HepG2 (cell line): ENCODE measurements at regions not wholly inside any gene's neighbourhood (a gene's known extent, or its start where the extent isn't known, plus 50 kb on each side); places are given as distances from the start of the nearest gene placed in this dataset.

Experiments
- ATAC-seq: fragments of 200-7000 bp; cut with Tn5 transposase; 3 replicates; pipeline ENCODE4 v1.9.1; 2020; ENCODE audit warnings: mild to moderate bottlenecking, moderate library complexity
- BruUV-seq: library from RNA; stranded (reverse); fragments of 400-500 nt; replicated peaks from 2 replicates; lab custom pipeline; 2021; lab: Mats Ljungman, UMichigan
- CTCF ChIA-PET: fragments of 300-600 bp; formaldehyde crosslinking; extraction: SDS; loops from one replicate; lab custom pipeline; 2021; ENCODE audit warnings: low total read pairs, inconsistent platforms, low intra/inter-chr PET ratio; lab: Yijun Ruan, JAX
- POLR2A ChIA-PET: fragments of 350-600 bp; sonication (Branson Sonifier 250); formaldehyde crosslinking; loops from one replicate; lab custom pipeline; 2020; ENCODE audit warnings: antibody characterized with exemption, inconsistent platforms; lab: Yijun Ruan, JAX
- DNase-seq: peaks from one replicate; pipeline ENCODE4 v3.0.0-alpha.2; 2015; ENCODE audit warnings: low spot score
- FAIRE-seq: peaks from 3 replicates; lab custom pipeline; 2011; peaks lifted over from hg19 to GRCh38; lab: Jason Lieb, UNC
- H2AFZ ChIP-seq: one replicate; pipeline ENCODE4 v1.6.1; 2011; ENCODE audit warnings: low read length, inconsistent platforms
- H3K27ac ChIP-seq: fragments of 300-600 bp; 3 replicates; pipeline ENCODE4 v1.8.0; 2011; ENCODE audit warnings: mixed run types, mild to moderate bottlenecking, mixed read lengths, low read length, inconsistent platforms; ENCODE audit not compliant: insufficient read depth; ENCODE audit errors: extremely low read length
- H3K27me3 ChIP-seq, 2 experiments: fragments of 200-600 bp in 1 of 2; 2 replicates in 1 of 2; 3 replicates in 1 of 2; pipeline versions ENCODE4 v1.6.0 to v1.8.0; 2011; ENCODE audit warnings: low read length in 2 of 2, mild to moderate bottlenecking in 2 of 2, moderate library complexity in 2 of 2, inconsistent platforms in 1 of 2; ENCODE audit not compliant: insufficient read depth in 2 of 2, control insufficient read depth in 1 of 2
- H3K36me3 ChIP-seq, 2 experiments: fragments of 200-600 bp in 1 of 2; replicated peaks in 1 of 2; 2 replicates in 1 of 2; 3 replicates in 1 of 2; pipeline versions ENCODE4 v1.5.1 to v1.8.0; 2011; ENCODE audit warnings: low read length in 2 of 2, inconsistent platforms in 1 of 2; ENCODE audit not compliant: insufficient read depth in 2 of 2, control insufficient read depth in 1 of 2
- H3K4me1 ChIP-seq: 2 replicates; pipeline ENCODE4 v1.5.1; 2012; ENCODE audit warnings: low read length, inconsistent platforms; ENCODE audit not compliant: insufficient read depth
- H3K4me2 ChIP-seq: 2 replicates; pipeline ENCODE4 v1.6.0; 2011; ENCODE audit warnings: low read depth, low read length, inconsistent platforms
- H3K4me3 ChIP-seq, 3 experiments: fragments of 200-600 bp in 1 of 3; sonication (generic), shearing (Covaris generic) in 1 of 3; replicated peaks in 1 of 3; 2 replicates each; pipeline ENCODE4 v1.5.1; 2011 to 2016; ENCODE audit warnings: low read length in 3 of 3, inconsistent platforms in 2 of 3, low read depth in 2 of 3, mild to moderate bottlenecking in 2 of 3, control low read depth in 1 of 3, mixed read lengths in 1 of 3; ENCODE audit not compliant: insufficient read depth in 1 of 3
- H3K79me2 ChIP-seq: one replicate; pipeline ENCODE4 v1.6.1; 2011; ENCODE audit warnings: low read length, inconsistent platforms; ENCODE audit not compliant: insufficient read depth
- H3K9ac ChIP-seq: 2 replicates; pipeline ENCODE4 v1.6.0; 2011; ENCODE audit warnings: mild to moderate bottlenecking, low read depth, low read length, inconsistent platforms; ENCODE audit not compliant: insufficient read depth
- H3K9me3 ChIP-seq: 2 replicates; pipeline ENCODE4 v1.5.1; 2012; ENCODE audit warnings: mild to moderate bottlenecking, low read length
- H4K20me1 ChIP-seq: 2 replicates; pipeline ENCODE4 v1.6.0; 2011; ENCODE audit warnings: inconsistent platforms, mild to moderate bottlenecking, low read length, moderate library complexity; ENCODE audit not compliant: insufficient read depth
- CBX5 ChIP-seq: sonication (generic); formaldehyde crosslinking; IDR thresholded peaks from 2 replicates; pipeline ENCODE4 v1.4.0; 2020; ENCODE audit warnings: missing genetic modification reagents, borderline replicate concordance
- HNRNPL ChIP-seq: fragments of 200-400 bp; formaldehyde crosslinking; IDR thresholded peaks from 2 replicates; pipeline ENCODE4 v1.6.1; 2017; ENCODE audit warnings: mild to moderate bottlenecking, low read depth, low read length
- PCBP2 ChIP-seq: fragments of 200-400 bp; formaldehyde crosslinking; optimal IDR thresholded peaks from 2 replicates; pipeline ENCODE3; 2018; ENCODE audit warnings: low read length, low read depth; ENCODE audit not compliant: poor library complexity, severe bottlenecking
- PTBP1 ChIP-seq: fragments of 200-400 bp; formaldehyde crosslinking; IDR thresholded peaks from 2 replicates; pipeline ENCODE4 v1.6.1; 2018; ENCODE audit warnings: low read length, low read depth; ENCODE audit not compliant: poor library complexity, severe bottlenecking
- SMAD3 ChIP-seq: sonication (generic); formaldehyde crosslinking; IDR thresholded peaks from 2 replicates; pipeline ENCODE4 v1.4.0; 2020; ENCODE audit warnings: missing genetic modification reagents
- THYN1 ChIP-seq: sonication (generic); formaldehyde crosslinking; IDR thresholded peaks from 2 replicates; pipeline ENCODE4 v1.8.1; 2023; ENCODE audit warnings: low read depth, mild to moderate bottlenecking, moderate library complexity, missing genetic modification reagents, borderline replicate concordance
- ZNF292 ChIP-seq: sonication (generic); formaldehyde crosslinking; IDR thresholded peaks from 2 replicates; pipeline ENCODE4 v1.8.1; 2022; ENCODE audit warnings: mild to moderate bottlenecking, low read depth, missing genetic modification reagents, borderline replicate concordance
- ZNF775 ChIP-seq: sonication (generic); formaldehyde crosslinking; IDR thresholded peaks from 2 replicates; pipeline ENCODE4 v1.4.0; 2020; ENCODE audit warnings: missing genetic modification reagents, mild to moderate bottlenecking, moderate library complexity, borderline replicate concordance
- ZNF782 ChIP-seq: sonication (generic); formaldehyde crosslinking; IDR thresholded peaks from 2 replicates; pipeline ENCODE4 v1.4.0; 2020; ENCODE audit warnings: missing genetic modification reagents, mild to moderate bottlenecking, borderline replicate concordance
- ZSCAN29 ChIP-seq: sonication (generic); formaldehyde crosslinking; conservative IDR thresholded peaks from 2 replicates; pipeline ENCODE4 v1.4.0; 2020; ENCODE audit warnings: mild to moderate bottlenecking, missing genetic modification reagents
- WGBS: methylation state at CpG from one replicate; pipeline ENCODE4 v1.1.6; 2017; ENCODE audit warnings: low lambda C conversion rate; 5-methylcytosine and 5-hydroxymethylcytosine counted together
- in situ Hi-C: cut with HindIII; loops from 2 replicates; pipeline ENCODE4 v1.10.0; 2017; ENCODE audit warnings: low pct_unique_long_range_greater_than_20kb; ENCODE audit not compliant: extremely low pct_ligation_motif_present
- intact Hi-C: fragments of 100-400 bp; cut with micrococcal nuclease; formaldehyde crosslinking; loops from one replicate; pipeline ENCODE4 v1.10.0; 2022; ENCODE audit not compliant: unreplicated experiment
- TF ChIP-seq, protein P1 (sequence below): fragments of 450-650 bp; IDR thresholded peaks from 2 replicates; pipeline ENCODE4 v1.6.1; 2017; ENCODE audit warnings: mild to moderate bottlenecking
- TF ChIP-seq, protein P2 (sequence below): sonication (generic); formaldehyde crosslinking; IDR thresholded peaks from 2 replicates; pipeline ENCODE4 v1.4.0; 2020; ENCODE audit warnings: missing genetic modification reagents, borderline replicate concordance
- TF ChIP-seq, protein P3 (sequence below): sonication (generic); formaldehyde crosslinking; IDR thresholded peaks from 2 replicates; pipeline ENCODE4 v1.4.0; 2020; ENCODE audit warnings: mild to moderate bottlenecking, low read depth, missing genetic modification reagents
- TF ChIP-seq, protein P4 (sequence below): sonication (generic); formaldehyde crosslinking; IDR thresholded peaks from 2 replicates; pipeline ENCODE4 v1.8.0; 2022; ENCODE audit warnings: mild to moderate bottlenecking, missing genetic modification reagents, moderate library complexity

DNA sequence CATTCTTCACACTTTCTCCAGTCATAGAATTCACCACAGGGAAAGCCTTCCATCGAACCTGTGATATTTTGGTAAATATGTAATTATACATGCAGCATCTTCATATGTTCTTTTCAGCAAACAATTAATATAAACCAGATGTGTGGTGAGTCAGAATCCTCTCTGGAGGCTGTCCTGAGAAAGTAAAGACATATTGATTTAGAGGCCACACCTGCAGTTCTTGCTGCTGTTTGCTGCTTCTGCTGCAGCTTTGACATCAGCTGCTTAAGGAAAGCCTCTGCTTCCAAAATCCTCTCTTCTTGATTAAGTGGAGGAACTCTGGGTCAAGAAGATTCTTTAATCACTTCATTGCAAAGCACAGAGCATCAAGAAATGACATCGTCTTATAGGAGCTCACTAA lies 568.8 kb upstream of the ZEB2 start:
- H3K4me2 ChIP-seq: no peak overlapping the region
- ATAC-seq: no peak
- intact Hi-C loops (no loop called here), in situ Hi-C loops (no loop called here)
- no peaks in the 10 kb centered on the region for H3K36me3 ChIP-seq
- ChIA-PET CTCF (no interaction called here), POLR2A (no interaction called here)
- no peak overlapping the region for H3K4me3 ChIP-seq
- H3K27me3 ChIP-seq: no peaks in the 10 kb centered on the region
- FAIRE-seq: no peak
- TF ChIP-seq PTBP1: no peak
- TF ChIP-seq, protein P1, sequence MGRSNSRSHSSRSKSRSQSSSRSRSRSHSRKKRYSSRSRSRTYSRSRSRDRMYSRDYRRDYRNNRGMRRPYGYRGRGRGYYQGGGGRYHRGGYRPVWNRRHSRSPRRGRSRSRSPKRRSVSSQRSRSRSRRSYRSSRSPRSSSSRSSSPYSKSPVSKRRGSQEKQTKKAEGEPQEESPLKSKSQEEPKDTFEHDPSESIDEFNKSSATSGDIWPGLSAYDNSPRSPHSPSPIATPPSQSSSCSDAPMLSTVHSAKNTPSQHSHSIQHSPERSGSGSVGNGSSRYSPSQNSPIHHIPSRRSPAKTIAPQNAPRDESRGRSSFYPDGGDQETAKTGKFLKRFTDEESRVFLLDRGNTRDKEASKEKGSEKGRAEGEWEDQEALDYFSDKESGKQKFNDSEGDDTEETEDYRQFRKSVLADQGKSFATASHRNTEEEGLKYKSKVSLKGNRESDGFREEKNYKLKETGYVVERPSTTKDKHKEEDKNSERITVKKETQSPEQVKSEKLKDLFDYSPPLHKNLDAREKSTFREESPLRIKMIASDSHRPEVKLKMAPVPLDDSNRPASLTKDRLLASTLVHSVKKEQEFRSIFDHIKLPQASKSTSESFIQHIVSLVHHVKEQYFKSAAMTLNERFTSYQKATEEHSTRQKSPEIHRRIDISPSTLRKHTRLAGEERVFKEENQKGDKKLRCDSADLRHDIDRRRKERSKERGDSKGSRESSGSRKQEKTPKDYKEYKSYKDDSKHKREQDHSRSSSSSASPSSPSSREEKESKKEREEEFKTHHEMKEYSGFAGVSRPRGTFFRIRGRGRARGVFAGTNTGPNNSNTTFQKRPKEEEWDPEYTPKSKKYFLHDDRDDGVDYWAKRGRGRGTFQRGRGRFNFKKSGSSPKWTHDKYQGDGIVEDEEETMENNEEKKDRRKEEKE: no peak
- TF ChIP-seq ZSCAN29 (CRISPR knock-in tag): no peak
- no peak for TF ChIP-seq ZNF775 (CRISPR knock-in tag)
- TF ChIP-seq PCBP2: no peak
- TF ChIP-seq ZNF292 (CRISPR knock-in tag): no peak
- TF ChIP-seq, protein P2, sequence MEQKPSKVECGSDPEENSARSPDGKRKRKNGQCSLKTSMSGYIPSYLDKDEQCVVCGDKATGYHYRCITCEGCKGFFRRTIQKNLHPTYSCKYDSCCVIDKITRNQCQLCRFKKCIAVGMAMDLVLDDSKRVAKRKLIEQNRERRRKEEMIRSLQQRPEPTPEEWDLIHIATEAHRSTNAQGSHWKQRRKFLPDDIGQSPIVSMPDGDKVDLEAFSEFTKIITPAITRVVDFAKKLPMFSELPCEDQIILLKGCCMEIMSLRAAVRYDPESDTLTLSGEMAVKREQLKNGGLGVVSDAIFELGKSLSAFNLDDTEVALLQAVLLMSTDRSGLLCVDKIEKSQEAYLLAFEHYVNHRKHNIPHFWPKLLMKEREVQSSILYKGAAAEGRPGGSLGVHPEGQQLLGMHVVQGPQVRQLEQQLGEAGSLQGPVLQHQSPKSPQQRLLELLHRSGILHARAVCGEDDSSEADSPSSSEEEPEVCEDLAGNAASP (CRISPR knock-in tag): no peak
- TF ChIP-seq THYN1 (CRISPR knock-in tag): no peak
- TF ChIP-seq, protein P3, sequence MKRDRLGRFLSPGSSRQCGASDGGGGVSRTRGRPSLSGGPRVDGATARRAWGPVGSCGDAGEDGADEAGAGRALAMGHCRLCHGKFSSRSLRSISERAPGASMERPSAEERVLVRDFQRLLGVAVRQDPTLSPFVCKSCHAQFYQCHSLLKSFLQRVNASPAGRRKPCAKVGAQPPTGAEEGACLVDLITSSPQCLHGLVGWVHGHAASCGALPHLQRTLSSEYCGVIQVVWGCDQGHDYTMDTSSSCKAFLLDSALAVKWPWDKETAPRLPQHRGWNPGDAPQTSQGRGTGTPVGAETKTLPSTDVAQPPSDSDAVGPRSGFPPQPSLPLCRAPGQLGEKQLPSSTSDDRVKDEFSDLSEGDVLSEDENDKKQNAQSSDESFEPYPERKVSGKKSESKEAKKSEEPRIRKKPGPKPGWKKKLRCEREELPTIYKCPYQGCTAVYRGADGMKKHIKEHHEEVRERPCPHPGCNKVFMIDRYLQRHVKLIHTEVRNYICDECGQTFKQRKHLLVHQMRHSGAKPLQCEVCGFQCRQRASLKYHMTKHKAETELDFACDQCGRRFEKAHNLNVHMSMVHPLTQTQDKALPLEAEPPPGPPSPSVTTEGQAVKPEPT: no peak
- TF ChIP-seq, protein P4, sequence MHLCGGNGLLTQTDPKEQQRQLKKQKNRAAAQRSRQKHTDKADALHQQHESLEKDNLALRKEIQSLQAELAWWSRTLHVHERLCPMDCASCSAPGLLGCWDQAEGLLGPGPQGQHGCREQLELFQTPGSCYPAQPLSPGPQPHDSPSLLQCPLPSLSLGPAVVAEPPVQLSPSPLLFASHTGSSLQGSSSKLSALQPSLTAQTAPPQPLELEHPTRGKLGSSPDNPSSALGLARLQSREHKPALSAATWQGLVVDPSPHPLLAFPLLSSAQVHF (CRISPR knock-in tag): no peak
- TF ChIP-seq ZNF782 (CRISPR knock-in tag): no peak
- TF ChIP-seq HNRNPL: no peak
- TF ChIP-seq CBX5: no peak
- TF ChIP-seq SMAD3: no peak
- no peaks in the 10 kb centered on the region for H4K20me1 ChIP-seq
- 2% methylated on average over 2 of the region's 2 CpGs for WGBS
- no peaks in the 10 kb centered on the region for H3K4me1 ChIP-seq
- BruUV-seq: no TSS peak
- no peak for DNase-seq
- no peaks in the 10 kb centered on the region for H3K9me3 ChIP-seq
- no peak overlapping the region for H3K27ac ChIP-seq
- no peak overlapping the region for H3K9ac ChIP-seq
- no peak overlapping the region for H2AFZ ChIP-seq
- H3K79me2 ChIP-seq: no peaks in the 10 kb centered on the region
